ENCODE measurements at regions not wholly inside any gene's neighbourhood (a gene's known extent, or its start where the extent isn't known, plus 50 kb on each side); places are given as distances from the start of the nearest gene placed in this dataset.

DNA sequence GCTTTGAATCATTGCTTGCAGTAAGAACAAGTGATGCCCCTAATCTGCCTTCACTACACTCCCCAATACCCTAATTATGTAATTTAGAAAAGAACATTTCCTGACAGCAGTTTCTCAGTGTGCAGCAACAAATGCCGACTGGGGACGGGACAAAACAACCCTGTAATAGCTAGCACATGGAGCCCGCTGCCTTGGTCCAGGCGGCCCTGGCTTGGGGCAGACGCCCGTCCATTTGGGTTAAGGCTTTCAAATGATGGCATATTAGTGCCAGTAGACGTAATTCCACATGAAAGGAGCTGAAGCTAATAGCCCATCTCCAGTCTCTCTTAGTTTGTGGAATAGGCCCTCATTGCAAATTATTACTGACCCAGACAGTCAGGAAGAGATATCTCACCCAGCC, 150.6 kb upstream of the PITX1 start:
- Histone ChIP-seq H3K27me3 (no peaks in the 10 kb centered on the region), H3K9me3 (no peaks in the 10 kb centered on the region), H3K27ac (no peak overlapping the region), H3K4me1 (peaks cover 0 to 11% (median 0%) of the 10 kb centered on the region in 3 donors), H3K36me3 (no peaks in the 10 kb centered on the region), H3K4me3 (no peak overlapping the region)
- 83% methylated on average over 1 of the region's 7 CpGs; no CpG with 5 or more reads in 1 of the 2 donors for WGBS, 2 donors (ENCODE audit: low coverage in 1 of 2)
- TF ChIP-seq EP300 (IDR thresholded peaks at IDR 0.05): no peak
- no peak for TF ChIP-seq POLR2AphosphoS5 (IDR thresholded peaks at IDR 0.05)
- TF ChIP-seq POLR2A (IDR thresholded peaks at IDR 0.05): no peak
- ATAC-seq: no peak

DNA sequence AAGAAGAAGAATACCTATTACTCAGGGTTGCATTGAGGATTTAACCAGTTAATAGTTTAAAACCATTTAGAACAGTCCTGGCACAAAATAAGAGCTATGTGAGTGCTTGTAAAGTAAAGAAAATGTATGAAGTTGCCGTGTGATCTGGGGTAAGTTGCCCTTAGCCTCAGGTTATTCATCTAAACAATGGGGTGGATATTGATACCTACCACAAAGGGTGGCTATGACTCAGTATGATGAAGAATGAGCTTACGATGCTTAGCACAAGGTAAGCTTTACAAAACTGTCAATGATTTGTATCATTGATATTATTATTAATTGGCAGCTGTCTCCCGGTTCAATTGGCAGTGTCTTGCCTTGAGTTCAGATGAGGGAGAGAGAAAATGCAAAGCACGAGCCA, 149.4 kb upstream of the PITX1 start:
- H3K4me3 ChIP-seq: no peak overlapping the region
- H3K27me3 ChIP-seq: no peaks in the 10 kb centered on the region
- TF ChIP-seq POLR2A (IDR thresholded peaks at IDR 0.05) (no peak), POLR2AphosphoS5 (IDR thresholded peaks at IDR 0.05) (no peak), EP300 (IDR thresholded peaks at IDR 0.05) (no peak)
- TF ChIP-seq, protein P1, sequence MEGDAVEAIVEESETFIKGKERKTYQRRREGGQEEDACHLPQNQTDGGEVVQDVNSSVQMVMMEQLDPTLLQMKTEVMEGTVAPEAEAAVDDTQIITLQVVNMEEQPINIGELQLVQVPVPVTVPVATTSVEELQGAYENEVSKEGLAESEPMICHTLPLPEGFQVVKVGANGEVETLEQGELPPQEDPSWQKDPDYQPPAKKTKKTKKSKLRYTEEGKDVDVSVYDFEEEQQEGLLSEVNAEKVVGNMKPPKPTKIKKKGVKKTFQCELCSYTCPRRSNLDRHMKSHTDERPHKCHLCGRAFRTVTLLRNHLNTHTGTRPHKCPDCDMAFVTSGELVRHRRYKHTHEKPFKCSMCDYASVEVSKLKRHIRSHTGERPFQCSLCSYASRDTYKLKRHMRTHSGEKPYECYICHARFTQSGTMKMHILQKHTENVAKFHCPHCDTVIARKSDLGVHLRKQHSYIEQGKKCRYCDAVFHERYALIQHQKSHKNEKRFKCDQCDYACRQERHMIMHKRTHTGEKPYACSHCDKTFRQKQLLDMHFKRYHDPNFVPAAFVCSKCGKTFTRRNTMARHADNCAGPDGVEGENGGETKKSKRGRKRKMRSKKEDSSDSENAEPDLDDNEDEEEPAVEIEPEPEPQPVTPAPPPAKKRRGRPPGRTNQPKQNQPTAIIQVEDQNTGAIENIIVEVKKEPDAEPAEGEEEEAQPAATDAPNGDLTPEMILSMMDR (IDR thresholded peaks at IDR 0.05): no peak
- 89 to 93% methylated on average over 3 to 4 of the region's 4 CpGs for WGBS, 2 donors (ENCODE audit: low coverage in 1 of 2)
- peaks cover 0 to 11% (median 0%) of the 10 kb centered on the region in 3 donors for H3K4me1 ChIP-seq
- no peaks in the 10 kb centered on the region for H3K36me3 ChIP-seq
- ATAC-seq: no peak
- no peak overlapping the region for H3K27ac ChIP-seq
- H3K9me3 ChIP-seq: no peaks in the 10 kb centered on the region

DNA sequence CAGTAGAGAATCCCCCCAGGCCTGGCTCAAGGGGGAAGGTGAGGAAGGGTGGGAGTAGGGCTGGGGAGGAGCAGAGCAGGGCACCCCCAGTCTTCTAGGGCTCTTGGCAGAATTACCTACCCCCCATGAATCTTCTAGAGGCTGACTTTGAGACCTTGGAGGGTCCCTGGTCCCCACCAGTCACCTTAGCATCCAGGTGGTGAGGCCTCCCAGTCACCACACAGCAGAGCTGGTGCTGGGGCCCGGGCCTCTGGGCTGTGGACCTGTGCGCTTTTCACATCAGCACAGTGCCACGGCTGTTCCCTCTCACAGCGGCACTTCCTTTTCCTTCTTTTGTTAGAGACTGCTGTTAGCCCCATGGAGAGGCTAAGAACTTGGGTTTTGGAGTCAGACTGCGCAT, 148.6 kb upstream of the PITX1 start:
- no peak for ATAC-seq
- Histone ChIP-seq H3K36me3 (no peaks in the 10 kb centered on the region), H3K27ac (no peak overlapping the region), H3K9me3 (no peaks in the 10 kb centered on the region), H3K4me3 (no peak overlapping the region), H3K27me3 (no peaks in the 10 kb centered on the region), H3K4me1 (peaks cover 0 to 11% (median 0%) of the 10 kb centered on the region in 3 donors)
- TF ChIP-seq EP300 (IDR thresholded peaks at IDR 0.05) (no peak), POLR2A (IDR thresholded peaks at IDR 0.05) (no peak), POLR2AphosphoS5 (IDR thresholded peaks at IDR 0.05) (no peak)
- TF ChIP-seq, protein P1 (IDR thresholded peaks at IDR 0.05): no peak
- 75 to 83% methylated on average over 2 to 4 of the region's 5 CpGs for WGBS, 2 donors (ENCODE audit: low coverage in 1 of 2)

DNA sequence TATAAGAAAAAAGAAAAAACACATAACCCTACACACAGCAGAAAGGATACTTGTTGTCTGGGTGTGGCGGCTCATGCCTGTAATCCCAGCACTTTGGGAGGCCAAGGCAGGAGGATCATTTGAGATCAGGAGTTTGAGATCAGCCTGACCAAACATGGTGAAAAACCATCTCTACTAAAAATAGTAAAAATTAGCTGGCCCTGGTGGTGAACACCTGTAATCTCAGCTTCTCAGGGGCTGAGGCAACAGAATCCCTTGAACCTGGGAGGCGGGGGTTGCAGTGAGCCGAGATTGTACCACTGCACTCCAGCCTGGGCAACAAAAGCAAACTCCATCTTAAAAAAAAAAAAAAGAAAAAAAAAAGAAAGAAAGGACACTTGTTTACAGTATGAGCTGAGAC, 147.6 kb upstream of the PITX1 start:
- Histone ChIP-seq H3K9me3 (no peaks in the 10 kb centered on the region), H3K36me3 (no peaks in the 10 kb centered on the region), H3K27me3 (no peaks in the 10 kb centered on the region), H3K27ac (no peak overlapping the region), H3K4me1 (peaks cover 0 to 11% (median 0%) of the 10 kb centered on the region in 3 donors), H3K4me3 (no peak overlapping the region)
- 97 to 100% methylated on average over 1 to 3 of the region's 3 CpGs for WGBS, 2 donors (ENCODE audit: low coverage in 1 of 2)
- TF ChIP-seq, protein P1 (IDR thresholded peaks at IDR 0.05): no peak
- no peak for TF ChIP-seq POLR2AphosphoS5 (IDR thresholded peaks at IDR 0.05)
- no peak for TF ChIP-seq EP300 (IDR thresholded peaks at IDR 0.05)
- no peak for TF ChIP-seq POLR2A (IDR thresholded peaks at IDR 0.05)
- ATAC-seq: no peak

DNA sequence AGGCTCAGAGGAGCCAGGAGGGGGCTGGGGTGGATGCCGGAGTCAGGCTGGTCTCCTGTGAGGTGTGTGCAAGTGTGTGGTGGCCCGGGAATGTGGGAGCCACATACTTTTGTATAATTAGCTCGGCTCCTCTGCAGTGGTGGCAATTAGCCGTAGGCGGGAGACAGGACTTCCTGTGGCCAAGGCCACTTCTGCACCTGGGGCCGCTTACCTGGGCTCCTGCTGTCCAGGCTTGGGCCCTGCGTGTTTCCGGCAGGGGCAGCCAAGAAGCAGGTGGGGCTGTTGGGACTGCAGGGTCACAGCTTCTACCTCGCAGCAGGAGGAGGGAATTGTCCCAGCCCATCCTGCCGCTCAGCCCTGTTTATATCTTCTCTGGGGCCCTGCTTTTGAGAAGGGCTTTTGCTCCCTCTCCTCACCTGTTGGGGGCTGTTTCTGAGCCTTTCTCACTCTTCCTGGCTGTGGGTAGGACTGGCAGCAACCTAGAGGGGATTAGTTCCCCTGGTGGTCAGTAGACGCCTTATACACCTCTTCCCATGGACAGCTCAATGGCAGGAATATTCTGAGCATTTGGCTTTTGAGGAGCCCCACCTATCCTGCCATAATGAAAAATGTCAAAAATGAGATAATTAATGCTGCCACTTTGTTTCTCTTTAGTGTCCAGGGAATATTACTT, 145.4 kb upstream of the PITX1 start:
- no peak for ATAC-seq
- no peaks in the 10 kb centered on the region for H3K27me3 ChIP-seq

DNA sequence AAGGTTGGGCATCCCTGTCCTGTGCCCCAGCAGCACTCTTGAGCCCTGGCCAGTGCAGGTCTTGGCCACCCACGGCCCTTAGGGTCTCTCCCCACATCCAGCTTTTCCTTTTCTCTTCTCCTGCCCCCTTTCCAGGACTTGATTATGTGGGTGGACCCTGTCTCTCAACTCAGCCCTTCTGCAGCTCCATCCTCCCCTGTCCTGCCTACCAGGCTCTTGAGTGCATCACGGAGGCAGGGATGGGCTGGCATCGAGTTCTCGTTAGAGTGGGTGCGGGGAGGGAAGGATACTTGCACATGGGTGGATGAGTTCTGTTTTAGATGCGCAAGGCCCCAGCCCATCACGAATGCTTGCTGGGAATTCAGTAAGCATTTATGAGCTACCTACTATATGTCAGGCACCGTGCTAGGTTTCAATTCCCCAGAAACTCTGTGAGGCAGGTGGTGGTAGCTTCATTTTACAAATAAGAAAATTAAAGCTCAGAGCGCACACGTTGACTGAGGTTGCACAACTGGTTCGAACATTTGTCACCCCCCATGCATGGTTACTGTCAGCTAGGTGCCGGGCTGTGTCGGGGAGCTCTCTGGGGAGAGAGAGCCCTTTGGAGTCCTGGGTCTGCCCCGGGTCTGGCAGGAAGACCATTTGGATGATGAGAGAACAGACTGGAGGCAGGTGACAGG, 144.6 kb upstream of the PITX1 start:
- Histone ChIP-seq H3K4me1 (no peaks in the 10 kb centered on the region), H3K36me3 (no peaks in the 10 kb centered on the region), H3K27me3 (no peaks in the 10 kb centered on the region), H3K4me3 (no peak overlapping the region), H3K27ac (no peak overlapping the region), H3K9me3 (no peaks in the 10 kb centered on the region)
- TF ChIP-seq POLR2A (IDR thresholded peaks at IDR 0.05): no peak
- TF ChIP-seq, protein P1 (IDR thresholded peaks at IDR 0.05): no peak
- no peak for TF ChIP-seq EP300 (IDR thresholded peaks at IDR 0.05)
- no peak for TF ChIP-seq POLR2AphosphoS5 (IDR thresholded peaks at IDR 0.05)
- WGBS, 2 donors (ENCODE audit: low coverage in 1 of 2): 67 to 82% methylated on average over 3 to 12 of the region's 14 CpGs
- ATAC-seq: no peak

More for the DNA sequence above, 145.4 kb upstream of the PITX1 start:
- WGBS, 2 donors (ENCODE audit: low coverage in 1 of 2): 0 to 75% methylated on average over 1 to 3 of the region's 11 CpGs
- H3K27ac ChIP-seq: no peak overlapping the region
- H3K9me3 ChIP-seq: no peaks in the 10 kb centered on the region
- H3K36me3 ChIP-seq: no peaks in the 10 kb centered on the region
- H3K4me3 ChIP-seq: no peak overlapping the region
- no peak for TF ChIP-seq EP300 (IDR thresholded peaks at IDR 0.05)
- no peaks in the 10 kb centered on the region for H3K4me1 ChIP-seq

Measured in gastroesophageal sphincter (tissue), 4 donors.